GM12865 (cell line): ENCODE measurements at regions not wholly inside any gene's neighbourhood (a gene's known extent, or its start where the extent isn't known, plus 50 kb on each side); places are given as distances from the start of the nearest gene placed in this dataset.

Experiments
- DNase-seq: peaks from one replicate; pipeline ENCODE4 v3.0.0; 2010; ENCODE audit warnings: low read depth
- H3K4me3 ChIP-seq: 2 replicates; pipeline ENCODE4 v1.5.1; 2011; ENCODE audit warnings: mild to moderate bottlenecking, low read depth, low read length, control low read depth
- CTCF ChIP-seq: IDR thresholded peaks from 2 replicates; pipeline ENCODE4 v1.5.1; 2011; ENCODE audit warnings: low read length, control low read depth, low read depth, inconsistent platforms; ENCODE audit not compliant: insufficient read depth; ENCODE audit errors: missing control alignments

DNA sequence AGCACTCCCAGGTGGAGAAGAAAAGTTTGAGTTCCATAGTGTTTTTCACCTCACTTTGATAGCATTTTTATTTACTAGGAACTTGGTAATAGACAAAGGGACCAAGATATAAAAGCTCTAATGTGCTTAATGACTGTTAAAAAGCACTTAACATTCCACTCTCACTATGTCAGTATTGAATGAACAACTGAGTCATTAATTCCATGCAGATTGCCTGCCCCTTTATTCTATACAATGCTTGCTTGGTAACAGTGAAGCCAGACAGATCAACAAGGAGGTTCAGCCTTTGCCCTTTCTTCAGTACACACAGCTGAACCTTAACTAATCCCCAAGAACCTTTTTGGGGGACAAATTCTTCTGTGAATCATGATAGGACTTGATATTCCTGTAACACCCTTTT lies 425.5 kb downstream of the NUF2 start:
- H3K4me3 ChIP-seq: no peak overlapping the region
- TF ChIP-seq CTCF: no peak
- DNase-seq: no peak

DNA sequence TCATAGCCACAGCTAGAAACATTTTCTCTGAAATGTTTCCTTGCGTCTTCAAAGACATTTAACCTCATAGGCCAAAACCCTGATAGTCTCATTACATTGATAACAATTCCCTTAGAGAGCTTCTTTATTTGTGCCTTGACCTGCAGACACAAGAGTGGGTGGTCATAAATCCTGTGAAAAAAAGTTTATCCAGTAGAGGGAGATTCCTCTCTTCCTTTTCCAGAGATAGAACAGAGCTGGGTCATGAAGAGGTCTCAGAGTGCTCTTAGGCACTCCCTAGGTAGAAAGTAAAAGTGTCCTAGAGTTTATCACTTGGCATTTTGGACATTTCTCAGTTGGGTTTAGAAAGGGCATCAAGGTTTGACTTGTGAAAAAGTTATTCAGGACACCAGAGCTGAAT lies 426.1 kb downstream of the NUF2 start:
- no peak for TF ChIP-seq CTCF
- no peak for DNase-seq
- H3K4me3 ChIP-seq: no peak overlapping the region

- no peak for TF ChIP-seq CTCF
- no peak overlapping the region for H3K4me3 ChIP-seq
- no peak for DNase-seq
Observed at GRCh38 chr1:163758977-163759670, 437.4 kb downstream of the NUF2 start.

GRCh38 chr1:163761898-163762297 lies 440.1 kb downstream of the NUF2 start:
- no peak overlapping the region for H3K4me3 ChIP-seq
- DNase-seq: no peak
- no peak for TF ChIP-seq CTCF

- no peak for DNase-seq
- TF ChIP-seq CTCF: no peak
- no peak overlapping the region for H3K4me3 ChIP-seq
Observed at GRCh38 chr1:163766257-163766918, 444.6 kb downstream of the NUF2 start.

- no peak for DNase-seq
- H3K4me3 ChIP-seq: no peak overlapping the region
- TF ChIP-seq CTCF: no peak
Observed at GRCh38 chr1:163768576-163768975, 446.8 kb downstream of the NUF2 start.

DNA sequence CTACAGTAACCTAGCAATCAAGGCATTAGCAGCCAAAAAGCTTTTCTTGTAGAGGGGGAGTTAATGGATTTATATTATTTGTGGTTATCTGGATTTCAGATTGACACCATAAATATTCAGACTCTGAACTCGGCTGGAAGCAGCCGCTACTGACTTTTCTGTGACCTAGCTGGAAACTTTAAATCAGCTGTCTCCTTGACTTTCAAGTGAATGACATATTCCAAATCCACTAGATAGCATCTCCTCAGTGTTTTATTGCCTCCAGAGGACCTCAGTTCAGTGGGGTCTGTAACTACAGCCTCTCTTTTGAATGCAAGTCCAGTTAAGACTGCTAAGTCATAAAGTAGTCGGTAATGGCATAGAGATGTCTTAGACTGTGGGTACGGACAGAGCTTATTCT lies 448.5 kb downstream of the NUF2 start:
- H3K4me3 ChIP-seq: no peak overlapping the region
- DNase-seq: no peak
- no peak for TF ChIP-seq CTCF
